HG03457 (cell line): ENCODE measurements at regions not wholly inside any gene's neighbourhood (a gene's known extent, or its start where the extent isn't known, plus 50 kb on each side); places are given as distances from the start of the nearest gene placed in this dataset.
"Not testable (repeated sequence)": the region's sequence is repeated elsewhere in the genome, so short reads cannot be mapped to it uniquely, and the experiment has no call there.

Experiments
- ATAC-seq: cut with Tn5 transposase; IDR thresholded peaks from one replicate; pipeline ENCODE4 v1.9.1; 2021; ENCODE audit warnings: moderate number of reproducible peaks; ENCODE audit not compliant: unreplicated experiment

- no peak for ATAC-seq
These were observed 1761.3 kb upstream of the IGFBP7 start for GRCh38 chr4:58871509-58871908.

DNA sequence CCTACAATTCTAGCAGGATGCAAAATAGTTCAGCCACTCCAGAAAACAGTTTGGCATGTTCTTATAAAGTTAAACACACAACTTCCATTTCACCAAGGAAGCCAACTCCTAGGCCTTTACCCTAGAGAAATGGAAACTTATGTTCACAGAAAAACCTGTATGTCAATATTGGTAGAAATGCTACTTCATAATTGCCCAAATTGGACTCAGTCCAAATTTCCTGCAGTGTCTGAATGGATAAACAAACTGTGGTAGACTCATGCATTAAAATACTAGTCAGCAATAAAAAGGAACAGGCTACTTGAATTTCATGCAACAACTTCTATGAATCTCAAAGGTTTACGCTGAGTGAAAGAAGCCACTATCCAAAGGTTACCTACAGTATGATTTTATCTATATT is 1738.8 kb upstream of the IGFBP7 start:
- no peak for ATAC-seq

GRCh38 chr4:58843455-58843854 is 1733.3 kb upstream of the IGFBP7 start:
- ATAC-seq = no peak

GRCh38 chr4:58833126-58833525 is 1722.9 kb upstream of the IGFBP7 start:
- no peak for ATAC-seq

DNA sequence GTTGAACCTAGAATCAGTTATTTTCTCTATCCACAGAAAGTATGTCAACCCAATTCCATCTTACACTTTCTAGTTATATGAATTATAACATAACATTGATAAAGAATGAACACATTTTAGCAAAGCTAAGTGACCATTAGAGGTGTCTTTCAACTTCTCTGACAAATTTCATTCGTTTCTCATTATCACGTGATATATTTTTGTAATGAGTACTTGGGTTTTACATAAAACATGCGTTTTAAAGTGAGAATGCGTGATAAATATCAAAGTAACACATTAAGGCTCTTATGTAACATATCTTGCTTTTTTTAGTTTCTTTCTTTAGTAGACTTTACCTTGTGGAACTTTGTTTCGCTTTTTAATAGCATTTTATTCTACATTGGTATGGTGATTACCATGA is 1715.1 kb upstream of the IGFBP7 start:
- no peak for ATAC-seq

DNA sequence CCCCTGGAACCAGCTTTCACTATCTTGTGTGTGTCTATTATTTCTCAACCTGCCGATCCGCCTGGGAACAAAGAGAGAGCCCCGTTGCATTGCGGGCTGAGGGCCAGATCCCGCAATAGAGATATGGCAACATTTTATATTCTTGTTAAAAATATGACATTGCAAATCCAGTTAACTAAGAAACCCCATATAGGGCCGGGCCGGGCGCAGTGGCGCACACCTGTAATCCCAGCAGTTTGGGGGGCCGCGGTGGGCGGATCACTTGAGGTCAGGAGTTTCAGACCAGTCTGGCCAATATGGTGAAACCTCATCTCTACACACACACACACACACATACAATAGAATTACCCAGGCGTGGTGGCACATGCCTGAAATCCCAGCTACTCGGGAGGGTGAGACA is 1708.4 kb upstream of the IGFBP7 start:
- ATAC-seq = not testable (repeated sequence)

DNA sequence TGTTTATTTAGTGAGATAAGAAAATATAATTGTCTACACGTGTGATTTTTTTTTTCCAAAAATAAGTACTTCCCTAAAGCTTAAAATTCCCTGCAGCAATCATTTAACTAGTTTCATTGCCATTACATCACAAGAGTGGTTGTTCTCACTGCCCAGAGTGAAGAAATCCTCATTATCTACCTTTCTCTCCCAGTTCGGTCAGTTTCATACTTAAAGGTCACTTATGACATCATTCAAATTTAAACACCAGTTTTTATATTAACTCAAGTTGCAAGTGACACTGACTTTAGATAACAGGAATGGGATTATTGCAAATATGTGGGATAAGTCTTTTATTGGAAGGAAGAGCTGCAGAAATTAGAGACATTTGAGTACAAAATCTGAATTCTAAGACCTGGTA is 1699.8 kb upstream of the IGFBP7 start:
- no peak for ATAC-seq

- no peak for ATAC-seq
These were observed 1699.2 kb upstream of the IGFBP7 start for GRCh38 chr4:58809366-58809765.

GRCh38 chr4:58808817-58809216 is 1698.6 kb upstream of the IGFBP7 start:
- ATAC-seq = no peak

DNA sequence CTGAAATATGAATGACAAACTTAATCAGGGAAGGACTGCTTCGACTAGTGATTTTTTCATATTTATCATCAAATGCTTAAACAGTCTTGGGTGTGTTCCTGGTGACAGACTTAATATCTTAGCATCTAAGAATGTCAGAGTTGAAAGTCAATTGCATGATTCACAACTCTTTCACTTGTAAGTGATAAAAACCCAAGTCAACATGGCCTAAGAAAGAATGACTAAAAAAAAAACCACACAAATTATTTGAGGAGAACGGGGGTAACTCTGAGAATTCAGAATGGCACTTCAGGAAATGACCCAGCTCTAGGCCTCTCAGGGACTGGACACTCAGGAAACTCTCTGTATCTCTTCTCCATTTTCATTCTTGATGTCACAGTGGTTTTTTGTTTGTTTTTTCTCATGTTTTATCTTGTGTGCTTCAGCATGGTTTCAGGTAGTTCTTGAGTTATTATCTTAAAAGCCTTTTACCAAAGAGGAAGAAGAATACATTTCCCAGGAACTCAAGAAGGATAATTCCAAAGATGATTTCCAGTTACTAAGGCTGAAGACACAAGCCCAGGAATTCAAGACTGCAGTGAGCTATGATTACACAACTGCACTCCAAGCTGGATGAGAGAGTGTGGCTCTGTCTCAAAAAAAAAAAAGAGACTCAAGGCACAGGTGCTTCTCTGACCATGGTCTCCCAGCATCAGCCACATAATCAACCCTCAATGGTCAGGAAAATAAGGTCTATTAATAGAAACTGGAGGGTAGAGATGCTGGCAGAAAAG is 1697.8 kb upstream of the IGFBP7 start:
- no peak for ATAC-seq

- no peak for ATAC-seq
These were observed 1666.4 kb upstream of the IGFBP7 start for GRCh38 chr4:58776627-58777026.

DNA sequence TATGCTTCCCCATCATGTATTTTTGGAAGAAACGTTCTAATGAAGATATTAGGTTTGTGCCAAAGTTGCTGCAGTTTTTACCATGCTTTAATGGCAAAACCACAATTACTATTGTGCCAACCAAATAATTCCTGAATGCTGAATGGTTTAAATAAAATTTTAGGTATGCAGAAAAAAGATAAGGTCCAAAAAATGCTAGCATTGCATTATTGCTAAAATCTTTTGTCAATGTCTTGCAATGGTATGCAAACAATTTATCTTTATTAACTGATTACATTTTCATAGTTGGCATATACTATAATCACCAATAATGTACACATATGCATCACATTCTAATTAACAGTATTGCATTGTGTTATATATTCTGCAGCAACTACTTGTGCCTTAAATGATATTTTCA is 1657.4 kb upstream of the IGFBP7 start:
- no peak for ATAC-seq

DNA sequence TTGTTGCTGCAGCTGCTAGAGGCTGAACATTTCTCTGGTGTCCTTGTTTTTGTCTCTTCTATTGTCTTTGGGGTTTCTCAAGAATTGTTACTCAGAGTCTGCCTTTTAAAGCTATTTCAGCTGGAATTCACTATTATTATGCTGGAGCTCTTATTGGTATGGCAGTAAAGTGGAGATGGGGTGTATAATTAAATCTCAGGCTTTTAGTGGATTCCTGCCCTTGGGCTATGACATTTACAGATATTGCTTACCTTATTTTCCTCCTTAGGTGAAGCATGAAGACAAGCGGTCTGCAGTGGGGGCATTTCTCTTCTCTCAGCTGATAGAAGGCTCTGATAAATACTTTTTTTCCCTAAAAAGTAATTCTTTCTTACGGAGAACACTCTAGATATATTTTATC is 1656.6 kb upstream of the IGFBP7 start:
- no peak for ATAC-seq

DNA sequence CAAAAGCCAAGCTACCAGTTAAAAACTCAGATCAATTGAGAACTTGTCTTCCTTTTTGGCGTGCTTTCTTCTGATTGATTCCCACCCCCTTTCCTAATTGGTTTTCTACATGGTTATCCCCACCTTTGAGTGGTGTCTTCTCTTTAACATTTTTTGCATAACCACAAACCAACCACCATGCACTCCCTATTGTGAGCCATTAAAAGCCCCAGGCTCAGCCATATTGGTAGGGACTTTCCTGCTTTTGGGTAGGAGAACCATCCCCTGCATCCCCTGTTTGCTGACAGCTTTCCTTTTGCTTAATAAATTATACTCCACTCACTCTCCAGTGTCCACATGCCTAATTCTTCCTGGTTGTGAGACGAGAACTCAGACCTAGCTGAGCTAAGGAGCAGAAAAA is 1651.4 kb upstream of the IGFBP7 start:
- no peak for ATAC-seq

DNA sequence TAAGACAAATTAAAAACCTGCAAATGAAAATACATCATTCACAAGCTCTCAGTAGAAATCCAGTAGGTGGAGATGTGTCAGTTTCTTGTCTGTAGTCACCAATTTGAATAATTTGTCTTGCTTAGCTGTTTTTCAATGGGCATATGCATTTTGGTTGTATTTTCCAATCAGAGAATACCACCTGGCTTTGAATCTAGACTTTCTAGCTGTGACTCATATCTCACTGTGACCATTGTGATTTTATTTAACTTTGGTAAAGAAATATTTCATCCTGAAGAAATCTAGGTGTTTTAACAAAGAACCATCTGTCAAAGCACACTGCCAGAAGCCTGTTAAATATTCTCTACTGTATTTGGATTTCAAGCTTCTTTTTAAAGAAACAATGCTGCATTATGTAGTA is 1650.6 kb upstream of the IGFBP7 start:
- no peak for ATAC-seq

DNA sequence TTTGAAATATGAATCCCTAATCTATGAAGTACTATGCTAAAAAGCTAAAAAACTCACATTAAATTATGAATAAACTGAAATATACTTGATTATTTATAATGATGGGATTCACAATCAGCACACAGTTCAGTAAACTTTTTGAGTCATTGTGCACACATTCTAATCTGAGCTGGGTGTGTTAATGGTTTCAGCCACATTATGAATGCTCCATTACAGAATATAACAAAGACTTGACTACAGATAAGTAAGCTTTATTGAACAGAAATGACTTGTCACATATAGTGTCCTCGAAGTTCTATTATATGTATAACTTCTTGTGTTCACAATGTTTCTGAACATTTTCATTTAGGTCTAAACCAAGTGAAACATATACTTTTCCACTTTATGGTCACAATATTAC is 1649.9 kb upstream of the IGFBP7 start:
- ATAC-seq = no peak

DNA sequence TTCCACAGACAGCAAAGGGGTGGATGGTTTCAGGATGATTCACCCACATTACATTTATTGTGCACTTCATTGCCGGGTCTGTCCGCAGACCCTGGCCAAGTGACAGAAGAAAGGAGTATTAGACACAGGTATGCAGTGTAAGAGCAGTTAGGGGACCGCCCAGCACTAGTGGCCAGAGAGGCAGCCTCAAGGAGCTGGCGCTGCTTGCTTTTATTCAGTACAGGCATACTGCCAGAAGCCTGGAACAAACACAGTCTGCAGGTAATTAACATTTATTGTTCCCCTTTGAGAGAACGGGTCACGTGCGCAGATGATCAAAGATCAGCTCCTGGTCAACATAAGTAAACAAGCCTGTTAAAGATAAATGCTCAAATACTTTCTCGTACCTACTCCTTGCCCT is 1639.0 kb upstream of the IGFBP7 start:
- no peak for ATAC-seq

DNA sequence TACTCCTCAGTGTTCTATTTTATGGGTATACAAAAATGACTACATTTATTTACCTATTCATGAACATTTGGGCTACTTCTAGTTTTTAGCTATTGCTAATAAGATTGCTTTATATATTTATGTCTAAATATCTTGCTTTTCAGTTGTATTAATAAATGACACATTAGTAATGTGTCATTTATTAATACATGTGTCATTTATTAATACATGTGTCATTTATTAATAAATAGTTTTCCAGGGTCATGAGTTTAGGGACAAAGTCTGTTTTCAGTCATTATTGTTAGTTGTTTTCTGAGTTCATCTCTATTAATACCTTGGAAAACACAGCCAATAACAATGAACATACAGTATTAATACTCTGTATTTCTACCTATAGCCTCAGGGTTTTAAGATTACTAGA is 1630.7 kb upstream of the IGFBP7 start:
- no peak for ATAC-seq

DNA sequence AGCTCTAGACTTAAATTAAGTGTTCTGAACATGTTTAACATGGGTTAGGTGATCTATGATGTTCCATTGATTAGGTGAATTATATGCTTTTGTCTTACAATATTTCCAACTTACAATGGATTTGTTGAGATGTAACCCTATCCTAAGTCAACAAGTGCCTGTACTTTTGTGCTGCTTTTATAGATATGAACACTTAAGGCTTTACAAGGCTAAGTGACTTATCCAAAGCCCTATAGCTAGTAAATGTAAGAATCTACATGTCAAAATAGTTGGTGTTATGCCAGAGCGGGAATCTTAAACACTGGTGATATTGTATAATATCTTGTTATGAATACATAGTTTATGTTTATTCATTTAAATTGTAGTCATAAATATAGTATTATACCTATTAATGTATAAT is 1629.1 kb upstream of the IGFBP7 start:
- ATAC-seq = no peak

GRCh38 chr4:58738375-58738774 is 1628.2 kb upstream of the IGFBP7 start:
- no peak for ATAC-seq

- ATAC-seq = no peak
These were observed 1624.0 kb upstream of the IGFBP7 start for GRCh38 chr4:58734030-58734674.

GRCh38 chr4:58732973-58733372 is 1622.8 kb upstream of the IGFBP7 start:
- no peak for ATAC-seq

DNA sequence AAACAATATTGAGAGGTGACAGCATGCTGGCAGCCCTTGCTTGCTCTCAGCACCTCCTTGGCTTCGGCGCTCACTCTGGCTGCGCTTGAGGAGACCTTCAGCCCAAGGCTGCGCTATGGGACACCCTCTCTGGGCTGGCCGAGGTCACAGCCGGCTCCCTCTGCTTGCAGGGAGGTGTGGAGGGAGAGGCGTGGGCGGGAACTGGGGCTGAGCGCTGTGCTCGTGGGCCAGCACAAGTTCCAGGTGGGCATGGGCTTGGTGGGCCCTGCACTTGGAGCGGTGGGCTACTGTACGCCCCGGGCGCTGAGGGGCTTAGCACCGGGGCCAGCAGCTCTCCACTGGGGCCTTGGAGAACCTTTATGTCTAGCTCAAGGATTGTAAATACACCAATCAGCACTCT is 1613.8 kb upstream of the IGFBP7 start:
- no peak for ATAC-seq
